ENCODE measurements at regions not wholly inside any gene's neighbourhood (a gene's known extent, or its start where the extent isn't known, plus 50 kb on each side); places are given as distances from the start of the nearest gene placed in this dataset.
A peak's percentile ranks its signal among the peaks of the same experiment; 100 is the strongest.

DNA sequence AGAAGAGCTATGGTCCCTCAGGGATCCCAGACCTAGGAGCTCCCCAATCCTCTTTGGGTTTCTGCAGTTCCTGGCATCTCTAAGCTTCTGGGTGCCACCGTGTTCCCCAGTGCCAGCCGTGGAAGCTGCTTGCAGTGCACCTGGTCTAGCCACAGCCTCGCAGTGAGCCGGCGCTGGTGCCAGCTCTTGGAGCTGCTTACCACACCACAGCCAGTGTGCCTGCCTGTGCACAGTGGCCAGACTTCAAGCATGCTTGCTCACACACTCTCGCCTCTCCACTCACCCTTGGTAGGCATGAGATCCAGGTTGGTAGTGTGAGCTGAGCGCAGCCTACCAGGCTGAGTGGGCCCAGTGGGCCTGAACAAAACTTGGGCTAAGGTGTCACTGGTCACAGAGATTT is 971.9 kb downstream of the DCDC2C start:
- no peak for TF ChIP-seq ZNF544 (tag by site-specific recombination; IDR thresholded peaks at IDR 0.05)
- CTCF ChIA-PET, result no interaction called here
- Histone ChIP-seq H3K4me1 (ENCODE audit: control insufficient read depth, insufficient read depth, low read length) (no peaks in the 10 kb centered on the region), H3K27ac (ENCODE audit: extremely low read depth, low read depth, low read length) (no peak overlapping the region), H3K36me3 (ENCODE audit: control insufficient read depth in 2 of 2, insufficient read depth in 1 of 2, low read length in 2 of 2) (no peaks in the 10 kb centered on the region), H3K9me3 (ENCODE audit: control insufficient read depth, insufficient read depth, low read depth, low read length) (no peaks in the 10 kb centered on the region), H3K4me3 (ENCODE audit: low read depth, low read length) (no peak overlapping the region)
- POLR2A ChIA-PET, result no interaction called here

- no peak overlapping the region for H3K4me3 ChIP-seq (ENCODE audit: low read depth, low read length)
- H3K9me3 ChIP-seq (ENCODE audit: control insufficient read depth, insufficient read depth, low read depth, low read length), result no peaks in the 10 kb centered on the region
- ChIA-PET POLR2A (no interaction called here), CTCF (interaction anchor here (0.6 to 1.1 kb wide), 2 partner anchors 11 to 125 kb away, joined by 3 read pairs; no protein-coding TSS in a partner anchor)
- H3K36me3 ChIP-seq (ENCODE audit: control insufficient read depth in 2 of 2, insufficient read depth in 1 of 2, low read length in 2 of 2), result no peaks in the 10 kb centered on the region
- TF ChIP-seq ZNF626 (tag by site-specific recombination; IDR thresholded peaks at IDR 0.05), result no peak
- TF ChIP-seq, protein P1, sequence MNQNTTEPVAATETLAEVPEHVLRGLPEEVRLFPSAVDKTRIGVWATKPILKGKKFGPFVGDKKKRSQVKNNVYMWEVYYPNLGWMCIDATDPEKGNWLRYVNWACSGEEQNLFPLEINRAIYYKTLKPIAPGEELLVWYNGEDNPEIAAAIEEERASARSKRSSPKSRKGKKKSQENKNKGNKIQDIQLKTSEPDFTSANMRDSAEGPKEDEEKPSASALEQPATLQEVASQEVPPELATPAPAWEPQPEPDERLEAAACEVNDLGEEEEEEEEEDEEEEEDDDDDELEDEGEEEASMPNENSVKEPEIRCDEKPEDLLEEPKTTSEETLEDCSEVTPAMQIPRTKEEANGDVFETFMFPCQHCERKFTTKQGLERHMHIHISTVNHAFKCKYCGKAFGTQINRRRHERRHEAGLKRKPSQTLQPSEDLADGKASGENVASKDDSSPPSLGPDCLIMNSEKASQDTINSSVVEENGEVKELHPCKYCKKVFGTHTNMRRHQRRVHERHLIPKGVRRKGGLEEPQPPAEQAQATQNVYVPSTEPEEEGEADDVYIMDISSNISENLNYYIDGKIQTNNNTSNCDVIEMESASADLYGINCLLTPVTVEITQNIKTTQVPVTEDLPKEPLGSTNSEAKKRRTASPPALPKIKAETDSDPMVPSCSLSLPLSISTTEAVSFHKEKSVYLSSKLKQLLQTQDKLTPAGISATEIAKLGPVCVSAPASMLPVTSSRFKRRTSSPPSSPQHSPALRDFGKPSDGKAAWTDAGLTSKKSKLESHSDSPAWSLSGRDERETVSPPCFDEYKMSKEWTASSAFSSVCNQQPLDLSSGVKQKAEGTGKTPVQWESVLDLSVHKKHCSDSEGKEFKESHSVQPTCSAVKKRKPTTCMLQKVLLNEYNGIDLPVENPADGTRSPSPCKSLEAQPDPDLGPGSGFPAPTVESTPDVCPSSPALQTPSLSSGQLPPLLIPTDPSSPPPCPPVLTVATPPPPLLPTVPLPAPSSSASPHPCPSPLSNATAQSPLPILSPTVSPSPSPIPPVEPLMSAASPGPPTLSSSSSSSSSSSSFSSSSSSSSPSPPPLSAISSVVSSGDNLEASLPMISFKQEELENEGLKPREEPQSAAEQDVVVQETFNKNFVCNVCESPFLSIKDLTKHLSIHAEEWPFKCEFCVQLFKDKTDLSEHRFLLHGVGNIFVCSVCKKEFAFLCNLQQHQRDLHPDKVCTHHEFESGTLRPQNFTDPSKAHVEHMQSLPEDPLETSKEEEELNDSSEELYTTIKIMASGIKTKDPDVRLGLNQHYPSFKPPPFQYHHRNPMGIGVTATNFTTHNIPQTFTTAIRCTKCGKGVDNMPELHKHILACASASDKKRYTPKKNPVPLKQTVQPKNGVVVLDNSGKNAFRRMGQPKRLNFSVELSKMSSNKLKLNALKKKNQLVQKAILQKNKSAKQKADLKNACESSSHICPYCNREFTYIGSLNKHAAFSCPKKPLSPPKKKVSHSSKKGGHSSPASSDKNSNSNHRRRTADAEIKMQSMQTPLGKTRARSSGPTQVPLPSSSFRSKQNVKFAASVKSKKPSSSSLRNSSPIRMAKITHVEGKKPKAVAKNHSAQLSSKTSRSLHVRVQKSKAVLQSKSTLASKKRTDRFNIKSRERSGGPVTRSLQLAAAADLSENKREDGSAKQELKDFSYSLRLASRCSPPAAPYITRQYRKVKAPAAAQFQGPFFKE (tag by site-specific recombination; IDR thresholded peaks at IDR 0.05; ENCODE audit: borderline replicate concordance), result no peak
- no peak for TF ChIP-seq ZNF10 (tag by site-specific recombination; IDR thresholded peaks at IDR 0.05)
- TF ChIP-seq ZNF561 (tag by site-specific recombination; IDR thresholded peaks at IDR 0.05; ENCODE audit: borderline replicate concordance), result no peak
- TF ChIP-seq ZNF548 (tag by site-specific recombination; IDR thresholded peaks at IDR 0.05), result no peak
- no peak for TF ChIP-seq ZNF600 (tag by site-specific recombination; IDR thresholded peaks at IDR 0.05)
- TF ChIP-seq SCRT2 (tag by site-specific recombination; IDR thresholded peaks at IDR 0.05), result no peak
- no peak for TF ChIP-seq MZF1 (tag by site-specific recombination; IDR thresholded peaks at IDR 0.05; ENCODE audit: borderline replicate concordance)
- no peak for TF ChIP-seq SP7 (tag by site-specific recombination; IDR thresholded peaks at IDR 0.05)
- TF ChIP-seq IKZF3 (tag by site-specific recombination; IDR thresholded peaks at IDR 0.05), result no peak
- H3K27ac ChIP-seq (ENCODE audit: extremely low read depth, low read depth, low read length), result no peak overlapping the region
- H3K4me1 ChIP-seq (ENCODE audit: control insufficient read depth, insufficient read depth, low read length), result no peaks in the 10 kb centered on the region
Measured at GRCh38 chr2:4678927-4679326, 975.6 kb downstream of the DCDC2C start.

GRCh38 chr2:4679391-4679790 is 976.0 kb downstream of the DCDC2C start:
- Histone ChIP-seq H3K36me3 (ENCODE audit: control insufficient read depth in 2 of 2, insufficient read depth in 1 of 2, low read length in 2 of 2) (no peaks in the 10 kb centered on the region), H3K4me3 (ENCODE audit: low read depth, low read length) (no peak overlapping the region), H3K4me1 (ENCODE audit: control insufficient read depth, insufficient read depth, low read length) (no peaks in the 10 kb centered on the region), H3K27ac (ENCODE audit: extremely low read depth, low read depth, low read length) (no peak overlapping the region), H3K9me3 (ENCODE audit: control insufficient read depth, insufficient read depth, low read depth, low read length) (no peaks in the 10 kb centered on the region)
- CTCF ChIA-PET, result no interaction called here
- POLR2A ChIA-PET, result no interaction called here
- TF ChIP-seq, protein P2, sequence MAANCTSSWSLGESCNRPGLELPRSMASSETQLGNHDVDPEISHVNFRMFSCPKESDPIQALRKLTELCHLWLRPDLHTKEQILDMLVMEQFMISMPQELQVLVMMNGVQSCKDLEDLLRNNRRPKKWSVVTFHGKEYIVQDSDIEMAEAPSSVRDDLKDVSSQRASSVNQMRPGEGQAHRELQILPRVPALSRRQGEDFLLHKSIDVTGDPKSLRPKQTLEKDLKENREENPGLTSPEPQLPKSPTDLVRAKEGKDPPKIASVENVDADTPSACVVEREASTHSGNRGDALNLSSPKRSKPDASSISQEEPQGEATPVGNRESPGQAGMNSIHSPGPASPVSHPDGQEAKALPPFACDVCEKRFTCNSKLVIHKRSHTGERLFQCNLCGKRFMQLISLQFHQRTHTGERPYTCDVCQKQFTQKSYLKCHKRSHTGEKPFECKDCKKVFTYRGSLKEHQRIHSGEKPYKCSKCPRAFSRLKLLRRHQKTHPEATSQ (tag by site-specific recombination; IDR thresholded peaks at IDR 0.05), result no peak
- no peak for TF ChIP-seq ZNF707 (tag by site-specific recombination; IDR thresholded peaks at IDR 0.05)
- TF ChIP-seq ZSCAN4 (tag by site-specific recombination; IDR thresholded peaks at IDR 0.05), result peak; percentile 41; the same call in 1 of the 2 replicates
- TF ChIP-seq ZNF10 (tag by site-specific recombination; IDR thresholded peaks at IDR 0.05), result no peak
- no peak for TF ChIP-seq ZNF658 (tag by site-specific recombination; IDR thresholded peaks at IDR 0.05)
- TF ChIP-seq ATF2 (tag by site-specific recombination; IDR thresholded peaks at IDR 0.05; ENCODE audit: low read depth), result no peak
- no peak for TF ChIP-seq MZF1 (tag by site-specific recombination; IDR thresholded peaks at IDR 0.05; ENCODE audit: borderline replicate concordance)
